WTC11 (cell line): ENCODE measurements at regions not wholly inside any gene's neighbourhood (a gene's known extent, or its start where the extent isn't known, plus 50 kb on each side); places are given as distances from the start of the nearest gene placed in this dataset.

Source experiments
- ATAC-seq: fragments of 200-7000 bp; cut with Tn5 transposase; 2 replicates; pipeline ENCODE4 v1.10.0; 2021; ENCODE audit warnings: mild to moderate bottlenecking, moderate library complexity
- CTCF ChIA-PET: fragments of 300-600 bp; sonication (Branson Sonifier 250); formaldehyde crosslinking; loops from one replicate; lab custom pipeline; 2021; ENCODE audit warnings: antibody characterized with exemption; lab: Charles Lee
- POLR2A ChIA-PET: fragments of 350-600 bp; sonication (Branson Sonifier 250); formaldehyde crosslinking; loops from one replicate; lab custom pipeline; 2021; ENCODE audit warnings: antibody characterized with exemption; lab: Charles Lee
- DNase-seq: peaks from one replicate; pipeline ENCODE4 v3.0.0; 2021; ENCODE audit warnings: low spot score
- H3K27ac Mint-ChIP-seq: 2 replicates; pipeline ENCODE4 v1.8.0; 2021; ENCODE audit warnings: mixed read lengths
- H3K27me3 Mint-ChIP-seq: 2 replicates; pipeline ENCODE4 v1.8.0; 2021; ENCODE audit warnings: low read depth, mild to moderate bottlenecking, moderate library complexity, mixed read lengths
- H3K36me3 Mint-ChIP-seq: 2 replicates; pipeline ENCODE4 v1.8.0; 2021; ENCODE audit warnings: mixed read lengths
- H3K4me1 Mint-ChIP-seq: 2 replicates; pipeline ENCODE4 v1.8.0; 2022; ENCODE audit warnings: mixed read lengths
- H3K4me3 Mint-ChIP-seq: 2 replicates; pipeline ENCODE4 v1.8.0; 2021; ENCODE audit warnings: mild to moderate bottlenecking, moderate library complexity, mixed read lengths
- H3K9me3 Mint-ChIP-seq: 2 replicates; pipeline ENCODE4 v1.8.0; 2021; ENCODE audit warnings: mixed read lengths
- EMX1 ChIP-seq: fragments of 250-450 bp; sonication (Bioruptor Pico); IDR thresholded peaks from 2 replicates; pipeline ENCODE4 v1.8.0; 2021; ENCODE audit warnings: mild to moderate bottlenecking
- FOXK1 ChIP-seq: sonication (generic); formaldehyde crosslinking; IDR thresholded peaks from 2 replicates; pipeline ENCODE4 v1.8.0; 2022; ENCODE audit warnings: mild to moderate bottlenecking, moderate library complexity, missing genetic modification reagents
- KAT7 ChIP-seq: sonication (generic); formaldehyde crosslinking; IDR thresholded peaks from 2 replicates; pipeline ENCODE4 v1.8.1; 2023; ENCODE audit warnings: missing genetic modification reagents, mild to moderate bottlenecking, borderline replicate concordance
- NFYB ChIP-seq: sonication (generic); formaldehyde crosslinking; conservative IDR thresholded peaks from 2 replicates; pipeline ENCODE4 v1.8.0; 2022; ENCODE audit warnings: low read depth, missing genetic modification reagents
- NR2C2 ChIP-seq: sonication (generic); formaldehyde crosslinking; IDR thresholded peaks from 2 replicates; pipeline ENCODE4 v1.8.0; 2022; ENCODE audit warnings: mild to moderate bottlenecking, missing genetic modification reagents
- RORB ChIP-seq: fragments of 250-450 bp; sonication (Bioruptor Pico); IDR thresholded peaks from 2 replicates; pipeline ENCODE4 v1.9.0; 2021; ENCODE audit warnings: mild to moderate bottlenecking
- TEAD1 ChIP-seq: sonication (generic); formaldehyde crosslinking; IDR thresholded peaks from 2 replicates; pipeline ENCODE4 v1.8.0; 2022; ENCODE audit warnings: mild to moderate bottlenecking, missing genetic modification reagents
- ZNF263 ChIP-seq: sonication (generic); formaldehyde crosslinking; IDR thresholded peaks from 2 replicates; pipeline ENCODE4 v1.8.1; 2022; ENCODE audit warnings: low read depth, mild to moderate bottlenecking, moderate library complexity, missing genetic modification reagents
- ZNF317 ChIP-seq: sonication (generic); formaldehyde crosslinking; IDR thresholded peaks from 2 replicates; pipeline ENCODE4 v1.8.1; 2023; ENCODE audit warnings: low read depth, mild to moderate bottlenecking, moderate library complexity, missing genetic modification reagents, borderline replicate concordance
- ZNF396 ChIP-seq: fragments of 250-450 bp; sonication (Bioruptor Pico); IDR thresholded peaks from 2 replicates; pipeline ENCODE4 v1.8.0; 2021; ENCODE audit warnings: mild to moderate bottlenecking, moderate library complexity, borderline replicate concordance
- ZNF416 ChIP-seq: fragments of 250-450 bp; sonication (Bioruptor Pico); IDR thresholded peaks from 2 replicates; pipeline ENCODE4 v1.9.0; 2021; ENCODE audit warnings: mild to moderate bottlenecking, inconsistent platforms
- ZNF423 ChIP-seq: fragments of 250-450 bp; sonication (Bioruptor Pico); IDR thresholded peaks from 2 replicates; pipeline ENCODE4 v2.1.2; 2022; ENCODE audit warnings: mild to moderate bottlenecking, moderate library complexity
- ZNF671 ChIP-seq: fragments of 250-450 bp; sonication (Bioruptor Pico); IDR thresholded peaks from 2 replicates; pipeline ENCODE4 v1.8.0; 2021; ENCODE audit warnings: mild to moderate bottlenecking
- TF ChIP-seq, protein P1 (sequence below): sonication (generic); formaldehyde crosslinking; IDR thresholded peaks from 2 replicates; pipeline ENCODE4 v1.8.1; 2022; ENCODE audit warnings: missing genetic modification reagents, borderline replicate concordance
- TF ChIP-seq, protein P2 (sequence below): fragments of 250-450 bp; sonication (Bioruptor Pico); IDR thresholded peaks from 2 replicates; pipeline ENCODE4 v1.9.0; 2021; ENCODE audit warnings: mild to moderate bottlenecking
- TF ChIP-seq, protein P3 (sequence below): sonication (generic); formaldehyde crosslinking; IDR thresholded peaks from 2 replicates; pipeline ENCODE4 v1.8.1; 2022; ENCODE audit warnings: low read depth, mild to moderate bottlenecking, moderate library complexity, missing genetic modification reagents, borderline replicate concordance
- TF ChIP-seq, protein P4 (sequence below): sonication (generic); formaldehyde crosslinking; IDR thresholded peaks from 2 replicates; pipeline ENCODE4 v1.8.1; 2022; ENCODE audit warnings: mild to moderate bottlenecking, moderate library complexity, missing genetic modification reagents
- TF ChIP-seq, protein P5 (sequence below): sonication (generic); formaldehyde crosslinking; IDR thresholded peaks from 2 replicates; pipeline ENCODE4 v1.8.1; 2023; ENCODE audit warnings: mild to moderate bottlenecking, missing genetic modification reagents

DNA sequence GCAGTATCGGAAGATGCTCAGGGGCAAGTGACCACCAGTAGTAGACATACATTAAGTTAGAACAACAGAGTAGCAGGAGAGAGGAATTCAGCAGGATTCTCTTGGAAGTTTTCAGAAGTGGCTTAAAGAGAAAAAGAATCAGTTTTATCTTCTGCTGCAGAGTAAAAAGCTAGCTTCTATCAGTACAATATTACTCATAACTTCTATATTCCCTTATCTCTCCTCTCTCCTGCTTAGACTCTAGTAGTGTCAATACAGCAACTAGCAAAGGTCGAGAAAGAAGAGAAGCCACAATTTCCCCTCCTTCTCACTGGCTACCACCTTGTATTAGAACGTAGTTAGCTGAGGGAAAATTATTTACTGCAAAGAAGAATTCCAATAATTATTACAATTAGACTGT is 539.7 kb downstream of the DIPK2A start (continued):
- TF ChIP-seq KAT7: no peak
- TF ChIP-seq ZNF423: no peak
- TF ChIP-seq, protein P1, sequence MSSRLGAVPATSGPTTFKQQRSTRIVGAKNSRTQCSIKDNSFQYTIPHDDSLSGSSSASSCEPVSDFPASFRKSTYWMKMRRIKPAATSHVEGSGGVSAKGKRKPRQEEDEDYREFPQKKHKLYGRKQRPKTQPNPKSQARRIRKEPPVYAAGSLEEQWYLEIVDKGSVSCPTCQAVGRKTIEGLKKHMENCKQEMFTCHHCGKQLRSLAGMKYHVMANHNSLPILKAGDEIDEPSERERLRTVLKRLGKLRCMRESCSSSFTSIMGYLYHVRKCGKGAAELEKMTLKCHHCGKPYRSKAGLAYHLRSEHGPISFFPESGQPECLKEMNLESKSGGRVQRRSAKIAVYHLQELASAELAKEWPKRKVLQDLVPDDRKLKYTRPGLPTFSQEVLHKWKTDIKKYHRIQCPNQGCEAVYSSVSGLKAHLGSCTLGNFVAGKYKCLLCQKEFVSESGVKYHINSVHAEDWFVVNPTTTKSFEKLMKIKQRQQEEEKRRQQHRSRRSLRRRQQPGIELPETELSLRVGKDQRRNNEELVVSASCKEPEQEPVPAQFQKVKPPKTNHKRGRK: no peak
- TF ChIP-seq RORB: no peak
- no peak for TF ChIP-seq NFYB (CRISPR knock-in tag)
- TF ChIP-seq ZNF317 (CRISPR knock-in tag): no peak
- TF ChIP-seq NR2C2 (CRISPR knock-in tag): no peak

DNA sequence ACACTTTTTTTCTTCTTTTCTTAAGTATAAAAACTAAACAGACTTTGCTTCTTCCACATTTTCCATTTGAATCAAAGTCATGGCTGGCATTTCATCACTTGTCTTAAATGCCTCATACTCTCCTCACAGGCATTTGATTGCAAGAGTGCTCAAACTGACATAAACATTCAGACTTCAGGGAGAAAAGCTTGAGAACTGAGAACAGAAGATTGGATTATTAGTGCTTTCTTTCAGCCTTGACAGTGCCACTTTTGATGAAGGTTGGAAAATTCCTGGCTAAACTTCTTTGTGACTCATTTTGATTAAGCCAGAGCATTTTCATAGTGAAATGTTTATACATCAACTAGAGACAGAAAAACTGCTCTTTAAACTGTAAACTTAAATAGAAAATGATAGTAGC is 544.4 kb downstream of the DIPK2A start:
- Mint-ChIP-seq H3K27me3 (no peaks in the 10 kb centered on the region), H3K27ac (no peak overlapping the region)

DNA sequence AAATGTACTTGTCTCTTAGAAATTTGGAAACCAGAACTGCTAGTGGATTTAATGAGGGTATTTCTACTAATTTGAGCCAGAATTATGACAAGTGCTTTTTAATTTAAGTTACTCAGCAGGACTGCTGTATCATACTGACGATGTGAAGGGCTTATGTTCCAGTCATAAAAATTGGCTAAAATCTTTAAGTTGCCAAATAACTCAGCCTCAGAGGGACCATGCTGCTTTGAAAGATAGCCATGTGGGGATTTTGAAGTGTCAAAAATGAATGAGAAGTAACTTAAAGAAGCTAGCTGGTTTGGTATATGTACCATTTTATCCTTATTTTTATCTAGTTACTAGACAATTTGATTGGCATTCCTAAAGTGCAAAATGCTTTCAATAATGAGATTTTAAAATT is 545.0 kb downstream of the DIPK2A start:
- no peak for TF ChIP-seq EMX1 (CRISPR knock-in tag)
- TF ChIP-seq TEAD1 (CRISPR knock-in tag): no peak
- no peak for TF ChIP-seq ZNF671
- TF ChIP-seq, protein P2, sequence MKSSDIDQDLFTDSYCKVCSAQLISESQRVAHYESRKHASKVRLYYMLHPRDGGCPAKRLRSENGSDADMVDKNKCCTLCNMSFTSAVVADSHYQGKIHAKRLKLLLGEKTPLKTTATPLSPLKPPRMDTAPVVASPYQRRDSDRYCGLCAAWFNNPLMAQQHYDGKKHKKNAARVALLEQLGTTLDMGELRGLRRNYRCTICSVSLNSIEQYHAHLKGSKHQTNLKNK (CRISPR knock-in tag): no peak
- TF ChIP-seq, all 79 proteins: peak for 0
- no peak for ATAC-seq
- Mint-ChIP-seq H3K4me1 (peaks cover 6% of the 10 kb centered on the region; the same call in 1 of the 2 replicates), H3K27ac (no peak overlapping the region), H3K27me3 (no peaks in the 10 kb centered on the region), H3K36me3 (no peaks in the 10 kb centered on the region), H3K4me3 (no peak overlapping the region), H3K9me3 (no peaks in the 10 kb centered on the region)
- ChIA-PET CTCF (no interaction called here), POLR2A (no interaction called here)
- no peak for DNase-seq

More for the DNA sequence above, 544.4 kb downstream of the DIPK2A start:
- no peaks in the 10 kb centered on the region for H3K9me3 Mint-ChIP-seq
- no peak for TF ChIP-seq ZNF416 (CRISPR knock-in tag)
- no peak for TF ChIP-seq ZNF396 (CRISPR knock-in tag)
- TF ChIP-seq, protein P3, sequence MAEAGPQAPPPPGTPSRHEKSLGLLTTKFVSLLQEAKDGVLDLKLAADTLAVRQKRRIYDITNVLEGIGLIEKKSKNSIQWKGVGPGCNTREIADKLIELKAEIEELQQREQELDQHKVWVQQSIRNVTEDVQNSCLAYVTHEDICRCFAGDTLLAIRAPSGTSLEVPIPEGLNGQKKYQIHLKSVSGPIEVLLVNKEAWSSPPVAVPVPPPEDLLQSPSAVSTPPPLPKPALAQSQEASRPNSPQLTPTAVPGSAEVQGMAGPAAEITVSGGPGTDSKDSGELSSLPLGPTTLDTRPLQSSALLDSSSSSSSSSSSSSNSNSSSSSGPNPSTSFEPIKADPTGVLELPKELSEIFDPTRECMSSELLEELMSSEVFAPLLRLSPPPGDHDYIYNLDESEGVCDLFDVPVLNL: no peak
- no peak for TF ChIP-seq ZNF263 (CRISPR knock-in tag)
- TF ChIP-seq, protein P1: no peak
- TF ChIP-seq, protein P4, sequence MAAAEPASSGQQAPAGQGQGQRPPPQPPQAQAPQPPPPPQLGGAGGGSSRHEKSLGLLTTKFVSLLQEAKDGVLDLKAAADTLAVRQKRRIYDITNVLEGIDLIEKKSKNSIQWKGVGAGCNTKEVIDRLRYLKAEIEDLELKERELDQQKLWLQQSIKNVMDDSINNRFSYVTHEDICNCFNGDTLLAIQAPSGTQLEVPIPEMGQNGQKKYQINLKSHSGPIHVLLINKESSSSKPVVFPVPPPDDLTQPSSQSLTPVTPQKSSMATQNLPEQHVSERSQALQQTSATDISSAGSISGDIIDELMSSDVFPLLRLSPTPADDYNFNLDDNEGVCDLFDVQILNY (CRISPR knock-in tag): no peak
- TF ChIP-seq NR2C2 (CRISPR knock-in tag): no peak
- TF ChIP-seq RORB: no peak
- TF ChIP-seq KAT7: no peak
- TF ChIP-seq, protein P5, sequence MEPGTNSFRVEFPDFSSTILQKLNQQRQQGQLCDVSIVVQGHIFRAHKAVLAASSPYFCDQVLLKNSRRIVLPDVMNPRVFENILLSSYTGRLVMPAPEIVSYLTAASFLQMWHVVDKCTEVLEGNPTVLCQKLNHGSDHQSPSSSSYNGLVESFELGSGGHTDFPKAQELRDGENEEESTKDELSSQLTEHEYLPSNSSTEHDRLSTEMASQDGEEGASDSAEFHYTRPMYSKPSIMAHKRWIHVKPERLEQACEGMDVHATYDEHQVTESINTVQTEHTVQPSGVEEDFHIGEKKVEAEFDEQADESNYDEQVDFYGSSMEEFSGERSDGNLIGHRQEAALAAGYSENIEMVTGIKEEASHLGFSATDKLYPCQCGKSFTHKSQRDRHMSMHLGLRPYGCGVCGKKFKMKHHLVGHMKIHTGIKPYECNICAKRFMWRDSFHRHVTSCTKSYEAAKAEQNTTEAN (CRISPR knock-in tag): no peak
- TF ChIP-seq FOXK1 (CRISPR knock-in tag): no peak
- no peak overlapping the region for H3K4me3 Mint-ChIP-seq
- ATAC-seq (no peak), DNase-seq (no peak)
- H3K36me3 Mint-ChIP-seq: no peaks in the 10 kb centered on the region
- ChIA-PET CTCF (no interaction called here), POLR2A (no interaction called here)
- H3K4me1 Mint-ChIP-seq: peaks cover 6% of the 10 kb centered on the region; the same call in 1 of the 2 replicates
